ENCODE measurements at regions not wholly inside any gene's neighbourhood (a gene's known extent, or its start where the extent isn't known, plus 50 kb on each side); places are given as distances from the start of the nearest gene placed in this dataset.
"Not testable (repeated sequence)": the region's sequence is repeated elsewhere in the genome, so short reads cannot be mapped to it uniquely, and the experiment has no call there.

- TF ChIP-seq POLR2AphosphoS5 (IDR thresholded peaks at IDR 0.05; ENCODE audit: low read depth) (no peak), CTCF (IDR thresholded peaks at IDR 0.05; ENCODE audit: insufficient read depth, low read length) (no peak), SPI1 (IDR thresholded peaks at IDR 0.05; ENCODE audit: borderline replicate concordance, low read depth) (no peak), GABPA (IDR thresholded peaks at IDR 0.05; ENCODE audit: low read depth) (no peak), REST (IDR thresholded peaks at IDR 0.05; ENCODE audit: insufficient replicate concordance, low read depth) (no peak)
- H3K4me3 ChIP-seq (replicated peaks; ENCODE audit: insufficient read depth, low read length) = no peak overlapping the region
- no peaks in the 10 kb centered on the region for H3K27me3 ChIP-seq (ENCODE audit: insufficient read depth, poor library complexity, severe bottlenecking)
- DNase-seq (ENCODE audit: low read depth in 1 of 2, low spot score in 1 of 2) = no peak
- H3K27ac ChIP-seq (replicated peaks) = no peak overlapping the region
Observed at GRCh38 chr5:56406221-56406620, 173.1 kb upstream of the ANKRD55 start.

GRCh38 chr5:56405116-56405908, 172.2 kb upstream of the ANKRD55 start:
- no peak for DNase-seq (ENCODE audit: low read depth in 1 of 2, low spot score in 1 of 2)
- Histone ChIP-seq H3K4me3 (replicated peaks; ENCODE audit: insufficient read depth, low read length) (no peak overlapping the region), H3K27ac (replicated peaks) (no peak overlapping the region), H3K27me3 (ENCODE audit: insufficient read depth, poor library complexity, severe bottlenecking) (no peaks in the 10 kb centered on the region)
- TF ChIP-seq GABPA (IDR thresholded peaks at IDR 0.05; ENCODE audit: low read depth) (no peak), REST (IDR thresholded peaks at IDR 0.05; ENCODE audit: insufficient replicate concordance, low read depth) (no peak), POLR2AphosphoS5 (IDR thresholded peaks at IDR 0.05; ENCODE audit: low read depth) (no peak), SPI1 (IDR thresholded peaks at IDR 0.05; ENCODE audit: borderline replicate concordance, low read depth) (no peak), CTCF (IDR thresholded peaks at IDR 0.05; ENCODE audit: insufficient read depth, low read length) (no peak)

GRCh38 chr5:56402266-56403220, 169.4 kb upstream of the ANKRD55 start:
- Histone ChIP-seq H3K4me3 (replicated peaks; ENCODE audit: insufficient read depth, low read length) (no peak overlapping the region), H3K27me3 (ENCODE audit: insufficient read depth, poor library complexity, severe bottlenecking) (no peaks in the 10 kb centered on the region), H3K27ac (replicated peaks) (no peak overlapping the region)
- TF ChIP-seq POLR2AphosphoS5 (IDR thresholded peaks at IDR 0.05; ENCODE audit: low read depth) = no peak
- TF ChIP-seq REST (IDR thresholded peaks at IDR 0.05; ENCODE audit: insufficient replicate concordance, low read depth) = no peak
- no peak for DNase-seq (ENCODE audit: low read depth in 1 of 2, low spot score in 1 of 2)

- not testable (repeated sequence) for H3K4me3 ChIP-seq (replicated peaks; ENCODE audit: insufficient read depth, low read length)
Observed at GRCh38 chr5:56397796-56398195, 164.7 kb upstream of the ANKRD55 start.

More at GRCh38 chr5:56397796-56398195, 164.7 kb upstream of the ANKRD55 start:
- H3K27ac ChIP-seq (replicated peaks); DNase-seq (ENCODE audit: low read depth in 1 of 2, low spot score in 1 of 2); H3K27me3 ChIP-seq (ENCODE audit: insufficient read depth, poor library complexity, severe bottlenecking): not testable (repeated sequence)

Data from HL-60 (cell line).